22Rv1 (cell line): ENCODE measurements at regions not wholly inside any gene's neighbourhood (a gene's known extent, or its start where the extent isn't known, plus 50 kb on each side); places are given as distances from the start of the nearest gene placed in this dataset.
"Not testable (repeated sequence)": the region's sequence is repeated elsewhere in the genome, so short reads cannot be mapped to it uniquely, and the experiment has no call there.

Source experiments
- ZFX ChIP-seq: fragments of 450-650 bp; IDR thresholded peaks from 2 replicates; pipeline ENCODE4 v1.6.1; 2017; ENCODE audit warnings: antibody characterized with exemption, borderline replicate concordance
- TF ChIP-seq, protein P1 (sequence below): fragments of 450-650 bp; IDR thresholded peaks from 2 replicates; pipeline ENCODE4 v1.5.1; 2017; ENCODE audit warnings: mild to moderate bottlenecking

DNA sequence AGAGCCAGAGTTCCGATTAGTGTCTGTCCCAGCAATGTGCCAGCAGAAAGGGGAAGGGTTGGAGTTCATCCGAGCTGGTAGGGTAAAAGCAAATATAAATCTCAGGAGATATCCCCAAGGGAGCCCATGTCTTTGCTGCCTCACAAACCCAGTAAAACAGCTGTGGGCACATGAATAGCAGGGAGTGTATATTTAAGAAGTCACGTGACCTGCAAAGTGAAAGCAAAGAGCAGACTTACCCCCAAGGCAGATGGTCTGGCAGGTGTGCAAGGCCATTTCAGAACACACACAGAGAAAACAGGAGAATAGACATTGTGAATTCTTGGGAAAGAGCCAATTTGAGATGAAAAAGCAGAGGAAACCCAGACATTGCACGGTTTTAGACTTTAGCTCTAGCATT, 653.4 kb downstream of the TGIF2LX start:
- TF ChIP-seq, protein P1, sequence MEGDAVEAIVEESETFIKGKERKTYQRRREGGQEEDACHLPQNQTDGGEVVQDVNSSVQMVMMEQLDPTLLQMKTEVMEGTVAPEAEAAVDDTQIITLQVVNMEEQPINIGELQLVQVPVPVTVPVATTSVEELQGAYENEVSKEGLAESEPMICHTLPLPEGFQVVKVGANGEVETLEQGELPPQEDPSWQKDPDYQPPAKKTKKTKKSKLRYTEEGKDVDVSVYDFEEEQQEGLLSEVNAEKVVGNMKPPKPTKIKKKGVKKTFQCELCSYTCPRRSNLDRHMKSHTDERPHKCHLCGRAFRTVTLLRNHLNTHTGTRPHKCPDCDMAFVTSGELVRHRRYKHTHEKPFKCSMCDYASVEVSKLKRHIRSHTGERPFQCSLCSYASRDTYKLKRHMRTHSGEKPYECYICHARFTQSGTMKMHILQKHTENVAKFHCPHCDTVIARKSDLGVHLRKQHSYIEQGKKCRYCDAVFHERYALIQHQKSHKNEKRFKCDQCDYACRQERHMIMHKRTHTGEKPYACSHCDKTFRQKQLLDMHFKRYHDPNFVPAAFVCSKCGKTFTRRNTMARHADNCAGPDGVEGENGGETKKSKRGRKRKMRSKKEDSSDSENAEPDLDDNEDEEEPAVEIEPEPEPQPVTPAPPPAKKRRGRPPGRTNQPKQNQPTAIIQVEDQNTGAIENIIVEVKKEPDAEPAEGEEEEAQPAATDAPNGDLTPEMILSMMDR = not testable (repeated sequence)
- TF ChIP-seq ZFX = not testable (repeated sequence)
